Posterior vena cava (tissue), 2 donors: ENCODE measurements at regions not wholly inside any gene's neighbourhood (a gene's known extent, or its start where the extent isn't known, plus 50 kb on each side); places are given as distances from the start of the nearest gene placed in this dataset.

Source experiments
- DNase-seq: peaks from one replicate; pipeline ENCODE4 v3.0.0-alpha.2; 2020; ENCODE audit warnings: low spot score
- intact Hi-C, 2 donors: fragments of 100-400 bp; cut with DNase I; formaldehyde crosslinking; loops; one replicate each; pipeline versions ENCODE4 v1.14.1 to v1.14.2; 2022 to 2023
- donor health status: DM: yes; HTN: yes; CAD: no.
- donor health status: DM: yes; HTN: yes; CAD: no.

GRCh38 chr2:54387059-54387991 is 68.8 kb upstream of the SPTBN1 start:
- intact Hi-C loops: no loop called here
- DNase-seq: no peak

DNA sequence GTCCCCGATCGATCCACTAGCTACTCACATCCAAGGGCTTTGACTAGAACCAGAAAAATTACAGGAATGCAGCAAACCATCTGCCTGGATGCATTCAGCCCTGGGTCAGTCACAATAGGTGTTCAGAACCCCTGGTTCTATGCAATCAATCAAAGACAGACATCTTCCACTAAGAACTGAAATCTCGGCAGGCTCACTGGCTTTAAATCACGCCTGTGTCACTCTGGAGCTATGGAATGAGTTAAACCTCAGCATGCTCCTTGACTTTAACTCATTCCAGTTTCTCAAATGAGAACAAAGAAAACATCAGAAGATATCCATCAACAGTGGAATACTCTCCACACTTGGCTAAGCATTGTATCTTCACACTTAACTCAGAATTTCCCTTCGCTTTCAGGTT is 68.1 kb upstream of the SPTBN1 start:
- intact Hi-C loops: no loop called here

DNA sequence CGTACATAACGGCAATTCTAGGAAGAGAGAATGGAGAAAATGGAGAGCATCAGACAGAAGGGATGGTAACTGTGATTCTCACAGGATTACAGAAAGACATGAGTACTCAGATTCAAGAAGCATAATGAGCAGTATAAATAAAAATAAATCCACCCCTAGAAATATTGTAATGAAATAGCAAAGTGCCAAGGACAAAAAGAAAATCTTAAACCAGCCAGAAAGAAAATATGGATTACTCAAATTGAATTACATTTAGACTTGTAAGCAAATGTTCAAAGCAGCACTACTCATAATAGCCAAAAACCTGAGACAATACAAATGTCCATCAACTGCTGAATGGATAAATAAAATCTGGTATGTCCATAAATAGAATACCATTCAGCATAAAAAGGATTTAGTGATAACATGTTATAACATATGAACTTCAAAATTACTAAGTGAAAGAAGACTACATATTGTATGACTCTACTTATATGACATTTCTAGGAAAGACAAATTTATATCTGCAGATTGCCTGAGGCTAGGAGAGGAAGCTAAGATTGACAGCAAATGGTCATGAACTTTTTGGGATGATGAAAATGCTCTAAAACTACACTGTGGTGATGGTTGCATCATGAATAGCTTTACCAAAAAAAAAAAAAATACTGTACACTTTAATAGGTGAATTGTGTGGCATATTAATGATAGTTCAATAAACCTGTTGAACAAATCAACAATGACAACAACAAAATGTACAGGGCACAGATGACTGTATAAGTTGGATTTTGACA is 63.4 kb upstream of the SPTBN1 start:
- intact Hi-C loops: no loop called here
- no peak for DNase-seq

More for the DNA sequence above, 68.1 kb upstream of the SPTBN1 start:
- no peak for DNase-seq

DNA sequence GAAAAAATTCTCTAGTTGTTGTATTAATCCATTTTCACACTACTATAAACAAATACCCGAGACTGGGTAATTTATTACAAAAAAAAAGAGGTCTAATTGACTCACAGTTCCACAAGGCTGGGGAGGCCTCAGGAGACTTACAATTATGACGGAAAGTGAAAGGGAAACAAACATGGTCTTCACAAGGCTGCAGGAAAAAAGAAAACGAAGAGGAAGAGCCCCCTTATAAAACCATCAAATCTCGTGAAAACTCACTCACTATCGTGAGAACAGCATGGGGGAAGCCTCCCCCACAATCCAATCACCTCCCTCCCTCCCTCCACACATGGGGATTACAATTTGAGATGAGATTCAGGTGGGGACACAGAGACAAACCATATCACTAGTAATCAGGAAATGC is 61.7 kb upstream of the SPTBN1 start:
- DNase-seq: no peak
- intact Hi-C loops: no loop called here

GRCh38 chr2:54396107-54396506 is 60.0 kb upstream of the SPTBN1 start:
- intact Hi-C loops: no loop called here
- DNase-seq: no peak

- no peak for DNase-seq
- intact Hi-C loops: no loop called here
Observed at GRCh38 chr2:54396798-54397197, 59.3 kb upstream of the SPTBN1 start.

DNA sequence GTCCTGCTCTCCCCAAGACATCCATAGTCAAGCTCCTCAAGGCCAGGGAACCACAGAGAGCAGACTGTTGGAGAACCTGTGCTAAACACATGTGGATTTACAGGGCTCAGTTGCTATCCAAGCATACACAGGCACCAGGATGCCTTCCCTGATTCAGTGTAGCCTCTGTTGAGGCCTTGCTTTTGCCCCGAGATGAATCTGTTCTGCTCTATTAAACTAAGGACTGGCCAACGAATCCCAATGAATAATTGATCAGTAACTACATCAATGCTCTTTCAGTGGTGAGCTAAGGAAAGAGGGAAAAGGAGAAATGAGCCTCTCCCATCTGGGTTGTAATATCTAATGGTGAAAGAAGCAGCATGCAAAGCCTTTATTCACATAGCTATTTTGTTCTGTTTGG is 58.7 kb upstream of the SPTBN1 start:
- intact Hi-C loops: no loop called here
- no peak for DNase-seq

DNA sequence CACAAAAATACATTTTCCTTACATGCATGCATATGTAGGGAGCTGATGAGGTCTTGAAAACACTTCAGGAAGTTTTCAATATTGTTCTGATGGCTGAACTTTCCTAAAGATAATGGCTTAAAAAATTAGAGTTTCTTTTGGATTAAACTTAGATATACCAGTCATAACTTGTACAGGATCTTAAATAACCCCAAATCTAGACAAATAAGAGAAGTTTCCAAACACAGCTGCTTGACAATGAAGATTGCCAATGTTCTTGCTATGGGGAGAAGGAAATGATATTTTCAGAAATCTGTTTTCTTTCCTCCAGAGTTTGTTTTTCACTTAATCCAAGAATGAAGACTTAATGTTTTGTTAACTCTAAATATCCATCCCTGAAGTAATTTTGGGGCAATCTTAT is 54.6 kb upstream of the SPTBN1 start:
- intact Hi-C loops: loop anchor here in 1 of 2 donors (5.0 kb wide), 1 partner anchor 324 kb away; no protein-coding TSS in a partner anchor
- no peak for DNase-seq

- no peak for DNase-seq
- intact Hi-C loops: loop anchor here in 1 of 2 donors (5.0 kb wide), 1 partner anchor 325 kb away; no protein-coding TSS in a partner anchor
Observed at GRCh38 chr2:54402350-54402749, 53.8 kb upstream of the SPTBN1 start.

DNA sequence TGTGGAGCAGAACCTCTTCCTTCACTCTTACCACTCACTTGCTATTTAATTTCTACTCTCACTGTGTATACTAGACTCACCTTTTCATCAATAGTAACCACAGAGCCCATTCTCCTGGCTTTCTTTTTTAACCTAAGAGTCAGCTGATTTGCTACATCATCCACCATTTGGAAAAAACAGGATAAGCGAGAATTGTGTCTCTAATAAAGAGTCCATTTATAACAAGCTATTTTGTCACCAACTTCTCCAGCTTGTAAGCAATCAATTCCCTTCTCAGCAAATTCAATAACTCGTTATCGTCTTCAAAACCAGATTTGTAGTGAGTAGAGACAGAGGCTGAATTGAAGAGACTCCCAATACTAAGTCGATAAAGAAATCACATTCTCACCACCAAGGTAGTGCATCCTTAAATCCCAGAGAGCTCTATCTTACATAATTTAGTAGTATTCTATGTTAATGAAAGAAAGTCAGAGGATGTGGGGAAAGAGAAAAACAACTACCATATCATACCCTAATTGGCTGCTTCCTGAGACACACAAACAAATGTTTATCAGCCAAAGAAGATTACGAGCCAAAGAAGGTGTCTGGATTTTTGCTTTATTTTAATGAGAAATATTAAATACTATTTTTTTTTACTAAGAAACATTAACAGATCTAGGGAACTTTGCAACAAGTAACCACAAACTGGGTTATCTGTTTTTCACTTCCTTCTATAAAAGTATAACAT is 52.5 kb upstream of the SPTBN1 start:
- intact Hi-C loops: loop anchor here in 1 of 2 donors (5.0 kb wide), 1 partner anchor 326 kb away; no protein-coding TSS in a partner anchor
- DNase-seq: no peak

GRCh38 chr2:54404270-54404669 is 51.9 kb upstream of the SPTBN1 start:
- intact Hi-C loops: loop anchor here in 1 of 2 donors (5.0 kb wide), 1 partner anchor 327 kb away; no protein-coding TSS in a partner anchor
- DNase-seq: no peak

DNA sequence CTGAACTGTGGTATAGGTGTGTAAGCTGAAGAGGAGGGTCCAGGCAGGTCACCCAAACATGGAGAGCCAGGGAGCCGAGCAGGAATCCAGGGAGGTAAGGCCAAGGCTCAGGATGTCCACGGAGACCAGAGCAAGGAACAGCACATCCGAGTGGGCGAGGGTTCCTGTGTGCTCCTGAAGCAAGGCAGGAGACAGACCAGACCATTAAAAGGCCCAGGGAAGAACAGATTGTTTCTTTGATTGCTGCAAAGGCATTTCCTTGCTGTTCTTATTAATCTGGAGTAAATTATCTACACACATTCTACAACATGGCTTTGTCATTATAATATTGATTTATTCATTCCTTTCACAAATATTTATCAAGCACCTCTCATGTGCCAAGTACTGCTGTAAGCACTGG is 50.1 kb upstream of the SPTBN1 start:
- intact Hi-C loops: no loop called here

More for the DNA sequence above, 50.1 kb upstream of the SPTBN1 start:
- no peak for DNase-seq
